CD4-positive, alpha-beta T cell treated with Interleukin-17A for 1 hour (primary cell): ENCODE measurements at regions not wholly inside any gene's neighbourhood (a gene's known extent, or its start where the extent isn't known, plus 50 kb on each side); places are given as distances from the start of the nearest gene placed in this dataset.

ENCODE experiments used
- DNase-seq: peaks from one replicate; pipeline ENCODE4 v3.0.0-alpha.2; 2020

GRCh38 chr14:96617635-96618034 is 115.5 kb downstream of the PAPOLA start:
- no peak for DNase-seq

DNA sequence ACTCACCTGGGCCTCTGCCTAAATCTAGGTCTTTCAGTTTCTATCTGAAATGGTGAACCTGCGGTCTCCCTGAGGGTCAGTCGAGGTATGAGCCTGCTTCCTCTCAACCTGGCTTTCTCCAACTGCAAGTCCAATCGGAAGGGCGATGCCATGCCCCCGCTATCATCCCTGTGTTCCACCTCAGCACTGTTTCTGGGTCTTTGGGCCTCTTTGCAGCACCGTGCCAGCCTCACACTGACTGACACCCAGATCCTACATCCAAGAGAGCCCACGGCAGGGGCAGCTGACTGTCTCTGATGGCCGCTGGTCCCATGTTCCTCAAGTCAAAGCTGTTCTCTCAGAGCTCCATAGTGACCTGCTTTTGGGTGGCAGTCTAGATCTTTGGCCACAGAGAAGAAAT is 120.7 kb downstream of the PAPOLA start:
- DNase-seq, result no peak

DNA sequence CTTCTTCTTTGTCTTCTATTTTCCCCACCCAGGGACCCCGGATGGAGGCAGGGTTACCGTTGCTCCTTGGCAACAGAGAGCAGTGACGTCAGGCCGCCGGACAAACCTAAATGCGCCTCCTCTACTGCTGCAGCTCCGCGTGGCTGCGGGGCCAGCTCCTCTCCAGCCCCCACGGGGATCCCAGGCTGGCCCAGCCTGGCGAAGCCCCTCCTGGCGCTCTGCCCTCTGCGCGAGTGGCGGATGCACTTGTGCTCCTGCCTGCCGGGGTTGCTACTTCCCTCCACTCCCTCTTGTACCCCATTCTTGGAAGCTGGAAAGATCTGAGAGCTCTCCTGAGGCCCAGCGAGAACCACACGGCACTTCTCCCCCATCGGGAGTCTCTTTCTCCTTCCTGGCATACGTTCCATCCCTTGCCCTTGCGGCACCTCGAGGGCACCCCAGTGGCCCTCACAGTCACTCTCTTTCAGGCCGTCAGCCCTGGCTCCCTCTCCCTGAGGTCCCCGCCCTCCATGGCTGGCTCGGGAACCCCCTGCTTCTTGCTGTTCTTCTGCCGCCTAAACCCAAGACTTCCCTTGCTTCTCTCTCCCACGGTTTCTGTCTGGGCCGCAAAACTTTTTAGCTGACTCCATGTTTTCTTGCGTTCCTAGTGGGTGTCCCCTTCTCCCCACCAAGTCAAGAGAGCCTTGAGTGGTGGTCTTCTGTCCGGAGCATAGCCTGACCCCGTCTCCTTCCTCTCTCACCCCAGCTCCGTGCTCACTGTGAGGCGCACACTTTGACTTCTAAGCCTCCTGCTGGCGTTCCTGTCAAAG is 121.7 kb downstream of the PAPOLA start:
- DNase-seq, result no peak

- no peak for DNase-seq
Observed at GRCh38 chr14:96624661-96625425, 122.7 kb downstream of the PAPOLA start.

DNA sequence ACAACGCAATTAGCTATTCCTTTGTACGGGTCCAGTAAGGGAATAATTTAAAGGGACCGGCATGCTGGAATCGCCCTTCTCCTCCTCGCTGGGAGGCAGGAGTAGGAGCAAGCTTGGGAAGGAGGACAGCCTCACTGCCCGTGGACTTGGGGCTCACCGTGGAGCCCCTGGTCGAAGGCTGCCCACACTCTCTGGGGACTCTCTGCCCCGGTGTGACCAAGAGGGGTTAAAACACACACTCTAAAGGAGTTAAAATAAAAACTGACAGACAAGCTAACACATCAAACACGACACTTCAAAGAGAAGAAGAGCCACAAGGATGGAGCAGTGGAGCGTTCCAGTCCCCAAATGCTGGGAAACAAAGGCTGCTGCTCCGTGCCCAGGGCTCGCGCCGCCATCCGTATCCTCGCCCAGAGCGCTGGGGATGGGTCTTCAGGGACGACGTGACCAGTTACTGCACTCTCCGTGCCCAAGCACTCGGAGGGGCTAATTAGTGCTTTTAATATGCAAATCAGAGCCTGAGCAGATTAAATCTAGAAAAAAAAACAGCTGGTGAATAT is 123.3 kb downstream of the PAPOLA start:
- no peak for DNase-seq

- no peak for DNase-seq
Observed at GRCh38 chr14:96626121-96626768, 124.1 kb downstream of the PAPOLA start.

DNA sequence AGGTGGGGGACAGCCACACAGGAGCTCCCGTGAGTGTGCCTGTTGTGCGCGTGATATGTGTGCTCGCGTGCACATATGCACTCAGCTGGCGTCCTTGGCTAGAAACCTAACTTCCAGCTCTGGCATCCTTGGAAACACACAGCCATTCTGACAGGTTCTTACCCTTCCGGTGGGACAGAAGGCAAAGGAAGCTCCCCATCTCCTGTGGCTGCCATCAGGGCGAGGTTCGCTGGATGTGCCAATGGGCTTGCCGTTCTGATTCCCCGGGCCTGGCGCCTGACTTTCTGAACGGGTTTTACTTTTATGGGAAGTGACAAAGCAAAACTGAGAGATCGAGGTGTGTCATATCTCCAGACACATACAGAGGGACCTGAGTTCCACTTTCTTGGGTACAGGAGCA is 124.7 kb downstream of the PAPOLA start:
- no peak for DNase-seq

GRCh38 chr14:96627386-96627785 is 125.2 kb downstream of the PAPOLA start:
- no peak for DNase-seq

- no peak for DNase-seq
Observed at GRCh38 chr14:96627811-96628775, 125.9 kb downstream of the PAPOLA start.

DNA sequence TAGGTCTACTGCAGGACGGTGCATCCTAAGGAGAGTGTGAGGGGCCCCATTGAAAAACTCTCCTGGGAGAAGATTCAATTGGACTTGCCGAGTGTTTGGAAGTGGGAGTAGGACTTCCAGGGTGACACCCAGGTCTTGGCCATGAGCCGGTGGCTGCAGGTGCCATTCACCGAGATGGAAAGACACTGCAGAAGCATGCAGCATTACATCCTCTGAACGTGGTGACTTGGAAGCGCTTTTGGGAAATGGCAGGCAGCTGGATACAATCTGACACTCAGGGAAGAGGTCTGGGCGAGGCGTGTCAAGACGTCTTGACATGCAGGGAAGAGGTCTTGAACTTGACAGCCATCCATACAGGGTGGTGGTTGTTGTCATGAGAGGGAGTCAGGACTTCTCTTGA is 126.9 kb downstream of the PAPOLA start:
- no peak for DNase-seq

DNA sequence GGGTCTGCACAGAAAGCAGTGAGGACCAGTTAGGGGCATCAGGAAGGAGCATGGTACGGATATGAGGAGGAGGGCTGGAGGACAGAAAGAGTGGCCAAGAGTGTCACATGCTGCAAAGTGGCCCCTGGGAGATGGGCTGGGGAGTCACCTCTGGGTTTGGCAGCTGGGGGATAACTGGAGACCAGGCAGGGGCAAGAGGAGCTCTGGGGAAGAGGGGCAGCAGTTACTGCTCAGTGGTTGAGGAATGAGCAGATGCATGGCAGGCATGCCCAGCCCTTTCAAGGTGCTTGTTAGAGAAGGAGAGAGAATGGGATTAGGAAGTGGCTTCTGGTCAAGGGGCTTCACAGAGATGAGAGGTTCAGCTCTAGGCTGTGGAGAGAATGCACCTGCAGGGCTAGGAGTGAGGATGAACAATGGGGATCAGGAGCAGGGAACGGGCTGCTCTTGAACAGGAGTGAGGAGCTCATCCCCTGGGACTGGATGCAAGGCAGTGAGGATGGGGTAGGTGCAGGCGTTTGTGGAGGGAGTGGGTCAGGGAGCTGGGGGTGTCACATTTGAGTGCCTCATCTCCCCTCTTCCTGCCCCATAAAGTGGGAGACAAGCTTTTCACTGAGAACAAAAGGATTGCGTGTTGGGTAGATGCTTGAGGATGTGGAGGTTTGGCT is 127.5 kb downstream of the PAPOLA start:
- no peak for DNase-seq

DNA sequence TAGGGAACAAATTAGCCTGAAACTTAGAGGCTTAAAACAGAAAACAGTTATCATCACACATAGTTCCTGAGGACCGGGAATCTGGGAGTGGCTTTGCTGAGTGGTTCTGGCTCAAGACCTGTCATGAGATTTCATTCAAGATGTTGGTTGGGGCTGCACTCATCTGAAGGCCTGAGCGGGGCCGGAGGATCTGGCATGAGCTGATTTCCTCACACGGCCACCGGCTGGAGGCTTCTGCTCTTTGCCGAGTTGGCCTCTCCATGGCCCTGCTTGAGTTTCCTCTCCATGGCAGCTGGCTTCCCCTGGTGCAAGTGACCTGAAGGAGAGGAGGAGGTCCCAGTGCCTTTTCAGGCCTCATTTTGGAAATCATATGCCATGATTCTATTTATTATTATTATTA is 128.1 kb downstream of the PAPOLA start:
- DNase-seq, result no peak

GRCh38 chr14:96631030-96631429 is 128.8 kb downstream of the PAPOLA start:
- DNase-seq, result no peak

GRCh38 chr14:96631621-96632362 is 129.6 kb downstream of the PAPOLA start:
- no peak for DNase-seq

GRCh38 chr14:96632363-96632758 is 130.2 kb downstream of the PAPOLA start:
- DNase-seq, result no peak

DNA sequence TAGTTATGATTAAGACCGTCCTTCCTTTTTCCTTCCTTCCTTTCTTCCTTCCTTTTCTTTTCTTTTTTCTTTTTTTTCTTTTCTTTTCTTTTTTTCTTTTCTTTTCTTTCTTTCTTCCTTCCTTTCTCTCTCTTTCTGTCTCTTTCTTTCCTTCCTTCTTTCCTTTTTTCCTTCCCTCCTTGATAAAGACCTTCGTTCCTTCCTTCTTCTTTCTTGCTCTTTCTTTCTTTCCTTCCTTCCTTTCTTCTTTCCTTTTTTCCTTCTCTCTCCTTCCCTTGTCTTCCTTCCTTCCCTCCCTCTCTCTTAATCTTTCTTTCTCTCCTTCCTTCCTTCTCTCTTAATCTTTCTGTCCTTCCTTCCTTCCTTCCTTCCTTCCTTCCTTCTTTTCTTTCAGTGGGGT is 130.9 kb downstream of the PAPOLA start:
- no peak for DNase-seq

GRCh38 chr14:96634481-96634880 is 132.3 kb downstream of the PAPOLA start:
- no peak for DNase-seq

DNA sequence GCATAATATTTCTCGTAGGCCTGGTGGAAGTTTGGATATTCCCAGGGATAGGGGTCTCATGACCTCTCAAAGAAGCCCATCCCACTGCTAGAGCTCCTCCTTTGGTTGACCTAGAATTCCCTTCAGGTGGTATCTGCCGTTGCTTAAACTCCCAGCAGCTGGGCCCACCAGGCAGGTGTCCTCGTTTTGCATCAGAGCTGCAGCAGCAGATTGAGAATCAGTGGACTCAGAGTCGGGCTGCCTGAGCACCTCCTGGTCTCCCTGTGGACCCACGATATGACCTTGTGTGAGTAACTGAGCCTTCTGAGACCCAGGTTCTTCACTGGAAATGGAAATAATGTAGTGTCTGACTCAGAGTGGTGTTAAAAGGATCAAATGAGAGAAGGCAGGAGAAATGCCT is 132.7 kb downstream of the PAPOLA start:
- no peak for DNase-seq

DNA sequence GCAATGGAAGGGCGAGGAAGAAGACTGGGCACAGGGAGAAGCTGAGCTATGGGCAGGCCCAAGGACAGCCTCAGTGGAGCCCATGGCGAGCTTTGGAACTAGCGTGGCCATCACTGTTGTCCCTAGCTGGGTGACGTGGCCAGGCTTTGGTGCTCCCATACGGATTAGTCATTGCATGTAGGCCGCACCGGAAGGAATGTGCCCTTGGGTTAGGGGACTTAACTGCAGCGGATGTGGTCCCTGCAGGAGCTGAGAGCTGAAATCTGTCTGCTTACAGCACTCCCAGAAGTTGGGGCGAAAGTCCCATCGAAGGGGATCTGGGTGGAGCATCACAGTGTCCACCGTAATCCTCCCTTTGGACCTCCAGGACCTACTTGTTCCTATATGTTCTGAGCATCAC is 133.7 kb downstream of the PAPOLA start:
- DNase-seq, result no peak

DNA sequence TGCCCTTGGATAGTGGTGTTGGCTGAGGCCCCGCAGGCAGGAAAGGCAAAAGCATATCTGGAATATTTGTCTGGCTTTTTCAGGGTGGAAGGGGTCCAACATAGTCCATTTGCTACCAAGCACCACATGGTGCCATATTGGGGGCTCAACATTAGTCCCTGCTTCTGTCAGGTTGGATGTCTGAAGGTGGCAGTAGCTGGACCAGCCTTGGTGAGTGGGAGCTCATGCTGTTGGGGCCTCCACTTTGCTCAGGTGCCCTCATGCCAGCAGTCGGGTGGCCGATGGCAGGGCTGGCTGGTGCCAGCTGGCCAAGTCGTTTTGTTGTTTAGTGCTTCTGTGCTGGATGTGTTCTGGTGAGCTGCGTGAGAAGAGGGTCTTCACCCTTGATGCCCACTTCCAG is 135.3 kb downstream of the PAPOLA start:
- no peak for DNase-seq
